ENCODE measurements at regions not wholly inside any gene's neighbourhood (a gene's known extent, or its start where the extent isn't known, plus 50 kb on each side); places are given as distances from the start of the nearest gene placed in this dataset.

GRCh38 chr16:48885471-48885870 is 275.5 kb upstream of the N4BP1 start:
- TF ChIP-seq CTCF (IDR thresholded peaks at IDR 0.05; ENCODE audit: low read depth, low read length, poor library complexity, severe bottlenecking) (no peak), EZH2phosphoT487 (IDR thresholded peaks at IDR 0.05; ENCODE audit: borderline replicate concordance, low read length) (no peak)
